ENCODE measurements at regions not wholly inside any gene's neighbourhood (a gene's known extent, or its start where the extent isn't known, plus 50 kb on each side); places are given as distances from the start of the nearest gene placed in this dataset.
"Not testable (repeated sequence)": the region's sequence is repeated elsewhere in the genome, so short reads cannot be mapped to it uniquely, and the experiment has no call there.

DNA sequence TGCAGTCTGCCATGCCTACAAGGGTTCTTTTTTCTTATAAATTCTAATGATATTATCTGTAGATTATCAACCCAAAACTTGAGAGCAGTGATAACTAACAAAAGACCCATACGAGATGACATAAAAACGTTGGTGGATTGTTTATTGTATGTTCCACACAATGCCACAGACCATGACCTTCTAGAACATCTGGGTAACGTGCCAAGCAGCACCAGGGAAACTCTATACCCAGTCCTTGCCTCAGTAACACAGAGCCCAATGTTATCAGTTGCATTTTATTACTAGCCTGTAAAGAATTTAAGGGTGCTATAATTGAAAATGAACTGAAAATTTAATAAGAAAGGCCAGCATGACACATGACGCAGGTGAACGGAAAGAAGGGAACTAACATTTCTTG, 99.1 kb upstream of the UGP2 start:
- Histone ChIP-seq H3K4me3 (no peak overlapping the region), H3K9me2 (replicated peaks; ENCODE audit: insufficient read depth) (no peaks in the 10 kb centered on the region), H3K4me2 (no peak overlapping the region), H4K20me1 (ENCODE audit: insufficient read depth, poor library complexity, severe bottlenecking) (no peaks in the 10 kb centered on the region), H3K36me3 (replicated peaks; ENCODE audit: insufficient read depth, low read depth) (no peaks in the 10 kb centered on the region), H3K79me2 (no peaks in the 10 kb centered on the region), H3K9me3 (ENCODE audit: low read depth) (no peaks in the 10 kb centered on the region), H2AFZ (no peak overlapping the region), H3K4me1 (ENCODE audit: insufficient read depth) (peaks cover 4% of the 10 kb centered on the region), H3K27ac (no peak overlapping the region), H3K27me3 (no peaks in the 10 kb centered on the region)
- 75% methylated on average over 5 of the region's 5 CpGs for WGBS (ENCODE audit: low lambda C conversion rate, missing lambda C conversion rate)
- DNase-seq (ENCODE audit: low spot score): no peak
- no peak for TF ChIP-seq CTCF (IDR thresholded peaks at IDR 0.05; ENCODE audit: poor library complexity)
- no peak for TF ChIP-seq EZH2 (IDR thresholded peaks at IDR 0.05; ENCODE audit: borderline replicate concordance)
- no peak for TF ChIP-seq EZH2phosphoT487 (IDR thresholded peaks at IDR 0.05; ENCODE audit: low read depth, severe bottlenecking, unreplicated experiment)

DNA sequence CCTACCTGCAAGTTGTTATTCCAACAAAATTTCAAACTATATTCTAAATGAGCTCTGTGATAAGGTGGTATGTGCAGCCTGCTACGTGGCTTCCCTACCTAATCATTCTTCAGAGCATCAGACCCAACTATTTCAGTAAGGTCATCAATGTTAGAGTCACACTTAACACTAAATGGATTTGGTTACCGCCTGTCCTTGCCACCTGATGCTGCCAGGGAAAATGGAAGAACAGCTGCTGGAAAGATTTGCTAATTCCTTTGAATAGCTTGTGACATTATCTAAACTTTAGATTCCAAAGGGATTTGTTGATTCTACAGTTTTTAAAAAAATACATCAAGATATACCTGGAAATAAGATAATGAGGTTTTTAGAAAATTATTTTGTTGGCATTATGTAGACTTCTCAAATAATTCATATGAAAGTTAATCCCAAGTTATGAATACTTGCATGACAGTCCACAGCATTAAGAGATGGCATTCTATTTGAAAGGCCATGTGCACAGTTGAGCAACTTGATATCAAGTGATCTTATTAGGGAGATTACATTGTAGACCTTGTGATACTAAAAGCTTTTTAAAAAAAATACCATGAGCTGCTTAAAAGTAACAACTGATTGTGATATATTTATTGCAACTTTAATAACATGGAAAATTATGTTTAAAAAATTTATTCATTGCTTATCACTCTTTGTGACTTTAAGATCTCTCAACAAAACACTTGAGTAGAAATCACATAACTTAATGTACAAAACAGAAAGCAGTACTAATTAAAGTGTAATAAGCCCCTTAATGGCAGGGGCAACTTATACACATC, 98.3 kb upstream of the UGP2 start:
- H3K36me3 ChIP-seq (replicated peaks; ENCODE audit: insufficient read depth, low read depth): no peaks in the 10 kb centered on the region
- H3K27me3 ChIP-seq: no peaks in the 10 kb centered on the region
- no peak overlapping the region for H3K27ac ChIP-seq
- no peak for TF ChIP-seq EZH2 (IDR thresholded peaks at IDR 0.05; ENCODE audit: borderline replicate concordance)
- no peak for TF ChIP-seq CTCF (IDR thresholded peaks at IDR 0.05; ENCODE audit: poor library complexity)
- TF ChIP-seq EZH2phosphoT487 (IDR thresholded peaks at IDR 0.05; ENCODE audit: low read depth, severe bottlenecking, unreplicated experiment): no peak
- no peaks in the 10 kb centered on the region for H3K79me2 ChIP-seq
- WGBS (ENCODE audit: low lambda C conversion rate, missing lambda C conversion rate): 89% methylated on average over 2 of the region's 2 CpGs
- H3K4me1 ChIP-seq (ENCODE audit: insufficient read depth): no peaks in the 10 kb centered on the region
- no peak overlapping the region for H3K4me2 ChIP-seq
- no peak overlapping the region for H3K4me3 ChIP-seq
- no peaks in the 10 kb centered on the region for H4K20me1 ChIP-seq (ENCODE audit: insufficient read depth, poor library complexity, severe bottlenecking)
- H3K9me2 ChIP-seq (replicated peaks; ENCODE audit: insufficient read depth): no peaks in the 10 kb centered on the region
- no peaks in the 10 kb centered on the region for H3K9me3 ChIP-seq (ENCODE audit: low read depth)
- no peak for DNase-seq (ENCODE audit: low spot score)
- H2AFZ ChIP-seq: no peak overlapping the region

DNA sequence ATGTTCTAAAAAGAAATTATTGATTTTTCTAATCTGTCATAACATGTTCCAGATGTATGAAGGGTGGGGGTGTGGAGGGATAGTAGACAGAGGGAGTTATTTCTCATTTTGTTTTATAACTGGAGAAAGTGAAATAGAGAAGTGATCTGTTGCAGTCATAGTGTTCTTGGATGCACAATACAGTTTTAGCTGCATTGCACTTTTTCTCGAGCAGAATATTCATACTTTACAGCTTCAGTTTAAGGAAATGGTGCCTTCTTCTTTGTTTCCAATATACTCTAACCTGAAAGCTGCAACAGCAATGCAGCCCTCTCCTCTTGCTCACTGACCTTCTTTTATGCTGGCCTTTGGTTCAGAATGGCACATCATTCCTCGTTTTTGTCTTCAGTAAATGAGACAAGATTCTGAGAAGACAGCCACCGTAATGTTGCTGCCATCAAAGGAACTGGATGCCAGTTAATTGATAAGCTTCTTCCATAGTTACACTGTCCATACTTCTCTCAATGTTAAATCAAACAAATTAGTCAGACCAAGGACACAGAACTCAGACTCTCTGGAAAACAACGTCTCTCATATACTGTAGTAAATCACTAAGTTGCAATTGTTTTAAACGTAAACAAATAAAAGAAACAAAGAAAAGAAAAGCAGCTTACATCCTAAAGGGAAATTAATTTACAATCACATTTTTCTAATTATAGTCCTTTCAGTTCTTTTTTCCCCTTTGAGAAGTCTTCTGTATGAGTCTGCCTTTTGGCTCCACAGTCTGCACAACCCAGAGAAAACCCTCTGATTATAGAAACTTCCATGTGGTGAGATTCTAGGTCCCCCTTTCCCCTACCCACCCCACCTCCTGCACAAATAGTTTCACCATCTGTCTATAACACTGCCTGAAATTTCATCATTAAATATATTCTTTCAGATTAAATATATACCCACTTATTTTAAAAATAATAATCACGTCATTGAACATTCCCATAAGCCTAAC, 97.4 kb upstream of the UGP2 start:
- no peaks in the 10 kb centered on the region for H3K79me2 ChIP-seq
- WGBS (ENCODE audit: low lambda C conversion rate, missing lambda C conversion rate): 59% methylated on average over 6 of the region's 6 CpGs
- H3K4me2 ChIP-seq: no peak overlapping the region
- no peaks in the 10 kb centered on the region for H3K36me3 ChIP-seq (replicated peaks; ENCODE audit: insufficient read depth, low read depth)
- H3K4me3 ChIP-seq: no peak overlapping the region
- no peaks in the 10 kb centered on the region for H3K9me2 ChIP-seq (replicated peaks; ENCODE audit: insufficient read depth)
- no peak for DNase-seq (ENCODE audit: low spot score)
- H4K20me1 ChIP-seq (ENCODE audit: insufficient read depth, poor library complexity, severe bottlenecking): no peaks in the 10 kb centered on the region
- no peaks in the 10 kb centered on the region for H3K27me3 ChIP-seq
- H2AFZ ChIP-seq: no peak overlapping the region
- H3K9me3 ChIP-seq (ENCODE audit: low read depth): no peaks in the 10 kb centered on the region
- H3K4me1 ChIP-seq (ENCODE audit: insufficient read depth): no peaks in the 10 kb centered on the region
- no peak overlapping the region for H3K27ac ChIP-seq
- TF ChIP-seq EZH2 (IDR thresholded peaks at IDR 0.05; ENCODE audit: borderline replicate concordance): no peak
- no peak for TF ChIP-seq EZH2phosphoT487 (IDR thresholded peaks at IDR 0.05; ENCODE audit: low read depth, severe bottlenecking, unreplicated experiment)
- TF ChIP-seq CTCF (IDR thresholded peaks at IDR 0.05; ENCODE audit: poor library complexity): no peak

DNA sequence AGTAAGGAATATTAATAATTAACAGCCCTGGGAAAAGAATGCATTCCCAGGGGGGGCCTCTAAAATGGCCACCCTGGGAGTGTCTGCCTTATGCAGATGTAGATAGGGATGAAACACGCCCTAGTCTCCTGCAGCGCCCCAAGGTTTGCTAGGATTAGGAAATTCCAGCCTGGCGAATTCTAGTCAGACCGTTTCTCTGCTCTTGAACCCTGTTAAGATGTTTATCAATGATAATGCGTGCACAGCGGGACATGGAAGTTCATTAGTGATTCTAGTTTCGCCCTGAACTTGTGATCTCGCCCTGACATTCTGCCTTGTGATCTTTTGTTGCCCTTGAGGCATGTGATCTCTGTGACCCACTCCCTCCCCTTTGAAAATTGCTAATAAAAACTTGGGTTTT, 95.1 kb upstream of the UGP2 start:
- DNase-seq (ENCODE audit: low spot score); H3K4me1 ChIP-seq (ENCODE audit: insufficient read depth); H3K9me2 ChIP-seq (replicated peaks; ENCODE audit: insufficient read depth); H2AFZ ChIP-seq; H4K20me1 ChIP-seq (ENCODE audit: insufficient read depth, poor library complexity, severe bottlenecking); H3K36me3 ChIP-seq (replicated peaks; ENCODE audit: insufficient read depth, low read depth); H3K9me3 ChIP-seq (ENCODE audit: low read depth); H3K27me3 ChIP-seq; H3K27ac ChIP-seq; H3K4me3 ChIP-seq; H3K79me2 ChIP-seq; H3K4me2 ChIP-seq: not testable (repeated sequence)
- 84% methylated on average over 8 of the region's 8 CpGs for WGBS (ENCODE audit: low lambda C conversion rate, missing lambda C conversion rate)

Measured in hepatocyte (in vitro differentiated cells).